Mesodermal cell (in vitro differentiated cells): ENCODE measurements at regions not wholly inside any gene's neighbourhood (a gene's known extent, or its start where the extent isn't known, plus 50 kb on each side); places are given as distances from the start of the nearest gene placed in this dataset.

Source experiments
- H3K27ac ChIP-seq: 2 replicates; pipeline ENCODE4 v1.7.0; 2013; ENCODE audit warnings: mild to moderate bottlenecking, low read depth, low read length, moderate library complexity; ENCODE audit not compliant: severe bottlenecking
- H3K36me3 ChIP-seq: 2 replicates; pipeline ENCODE4 v1.7.1; 2013; ENCODE audit warnings: mild to moderate bottlenecking, low read length, moderate library complexity; ENCODE audit not compliant: control insufficient read depth, insufficient read depth
- H3K4me1 ChIP-seq: one replicate; pipeline ENCODE4 v1.7.1; 2013; ENCODE audit warnings: mild to moderate bottlenecking, low read length; ENCODE audit not compliant: insufficient read depth, control insufficient read depth, poor library complexity, severe bottlenecking
- H3K4me3 ChIP-seq: 2 replicates; pipeline ENCODE4 v1.7.0; 2013; ENCODE audit warnings: low read length, control low read depth, mild to moderate bottlenecking; ENCODE audit not compliant: insufficient read depth, poor library complexity, severe bottlenecking; ENCODE audit errors: extremely low read depth
- H3K9me3 ChIP-seq: 2 replicates; pipeline ENCODE4 v1.7.1; 2013; ENCODE audit warnings: mild to moderate bottlenecking, low read length, moderate library complexity; ENCODE audit not compliant: control insufficient read depth
- WGBS, 2 experiments: methylation state at CpG; one replicate each; pipeline ENCODE4 v1.1.5; 2013; ENCODE audit warnings: missing lambda C conversion rate in 2 of 2; ENCODE audit not compliant: insufficient coverage in 2 of 2; 5-methylcytosine and 5-hydroxymethylcytosine counted together

DNA sequence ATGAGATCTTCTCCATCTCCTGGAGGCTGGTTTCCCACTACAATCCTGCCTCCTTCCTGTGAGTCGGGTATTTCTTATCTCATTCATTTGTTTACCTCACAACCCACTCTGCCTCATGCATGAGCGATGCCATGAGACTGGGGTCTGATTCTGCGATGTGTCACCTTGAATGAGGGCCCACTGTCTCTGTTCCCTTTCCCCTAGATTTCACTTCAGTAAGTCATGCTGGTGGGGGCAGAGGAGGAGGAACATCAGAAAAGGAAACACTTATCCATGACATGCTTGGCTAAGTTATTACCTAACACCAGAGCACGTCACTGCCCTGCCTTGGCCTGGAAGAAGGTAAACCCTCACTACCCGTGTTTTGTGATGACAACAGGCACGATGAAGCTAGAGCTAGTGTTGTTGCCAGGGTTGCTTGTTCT lies 337.4 kb upstream of the PRDM1 start:
- Histone ChIP-seq H3K4me3 (no peak overlapping the region), H3K36me3 (no peaks in the 10 kb centered on the region), H3K4me1 (peaks cover 23% of the 10 kb centered on the region), H3K9me3 (no peaks in the 10 kb centered on the region), H3K27ac (no peak overlapping the region)
- WGBS, 2 experiments: 40 to 75% methylated on average over 1 to 2 of the region's 6 CpGs

DNA sequence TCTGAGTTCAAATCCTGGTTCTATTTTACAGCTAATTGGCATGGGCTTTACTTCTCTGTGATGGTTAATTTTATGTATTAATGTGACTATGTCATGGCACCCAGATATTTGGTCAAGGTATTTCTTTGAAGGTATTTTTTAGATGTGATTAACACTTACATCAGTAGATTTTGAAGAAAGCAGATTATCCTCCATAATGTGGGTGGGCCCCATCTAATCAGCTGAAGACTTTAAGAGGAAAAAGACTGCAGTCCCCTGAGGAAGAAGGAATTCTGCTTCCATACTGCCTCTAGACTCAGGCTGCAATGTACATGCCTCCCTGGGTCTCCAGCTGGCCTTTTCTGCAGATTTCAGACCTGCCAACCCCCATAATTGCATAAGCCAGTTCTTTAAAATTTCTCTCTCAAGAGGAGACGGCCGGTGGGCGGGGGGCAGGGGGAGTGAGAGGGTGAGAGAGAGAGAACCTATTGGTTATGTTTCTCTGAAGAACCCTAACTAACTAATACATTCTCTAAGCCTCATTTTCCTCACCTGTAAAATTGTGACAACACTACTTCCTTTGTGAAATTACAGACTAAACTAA lies 338.2 kb upstream of the PRDM1 start:
- Histone ChIP-seq H3K4me3 (no peak overlapping the region), H3K36me3 (no peaks in the 10 kb centered on the region), H3K9me3 (no peaks in the 10 kb centered on the region), H3K4me1 (peaks cover 23% of the 10 kb centered on the region), H3K27ac (no peak overlapping the region)
- no CpG with 5 or more reads among the region's 3 CpGs for WGBS, 2 experiments

DNA sequence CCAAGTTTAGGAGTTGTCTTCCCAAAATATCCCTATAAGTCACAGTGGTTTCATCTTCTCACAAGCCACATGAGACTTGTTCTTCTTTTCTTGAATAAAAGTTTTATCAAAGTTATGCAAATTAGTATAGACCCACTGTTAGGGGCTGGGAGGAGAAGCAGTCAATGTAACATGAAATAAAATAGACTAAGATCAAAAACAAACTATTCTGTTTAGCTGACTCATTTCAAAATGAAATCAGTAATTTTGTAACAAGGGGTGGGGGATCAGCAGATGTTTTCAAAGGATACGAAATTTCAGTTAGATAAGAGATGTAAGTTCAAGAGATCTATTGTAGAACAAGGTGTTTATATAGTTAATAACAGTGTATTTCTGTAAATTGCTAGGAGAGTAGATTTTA lies 339.6 kb upstream of the PRDM1 start:
- WGBS, 2 experiments: 80 to 100% methylated on average over 1 of the region's 1 CpG
- H3K36me3 ChIP-seq: no peaks in the 10 kb centered on the region
- H3K4me1 ChIP-seq: peaks cover 23% of the 10 kb centered on the region
- H3K4me3 ChIP-seq: no peak overlapping the region
- H3K9me3 ChIP-seq: no peaks in the 10 kb centered on the region
- no peak overlapping the region for H3K27ac ChIP-seq

DNA sequence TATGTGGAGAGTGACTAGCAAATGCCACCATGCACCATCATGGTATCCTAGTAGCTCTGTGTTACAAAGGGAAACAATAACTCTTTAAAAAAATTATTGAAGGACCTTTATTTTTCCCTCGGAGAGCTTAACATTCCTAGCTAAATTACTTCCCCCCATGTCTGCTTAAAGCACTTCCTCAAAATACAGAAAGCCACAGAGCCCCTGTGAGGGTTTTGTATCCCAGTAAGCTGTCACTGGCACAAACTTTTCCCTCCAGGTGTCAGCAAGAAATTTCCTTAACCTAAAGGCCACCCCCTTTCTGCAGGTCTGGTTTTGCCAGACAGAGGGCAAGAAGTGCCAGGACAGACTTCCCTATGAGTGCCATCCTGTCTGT lies 340.0 kb upstream of the PRDM1 start:
- H3K9me3 ChIP-seq: no peaks in the 10 kb centered on the region
- WGBS, 2 experiments: 0 to 29% methylated on average over 1 of the region's 1 CpG
- no peak overlapping the region for H3K27ac ChIP-seq
- H3K4me3 ChIP-seq: no peak overlapping the region
- H3K36me3 ChIP-seq: no peaks in the 10 kb centered on the region
- H3K4me1 ChIP-seq: peaks cover 23% of the 10 kb centered on the region

DNA sequence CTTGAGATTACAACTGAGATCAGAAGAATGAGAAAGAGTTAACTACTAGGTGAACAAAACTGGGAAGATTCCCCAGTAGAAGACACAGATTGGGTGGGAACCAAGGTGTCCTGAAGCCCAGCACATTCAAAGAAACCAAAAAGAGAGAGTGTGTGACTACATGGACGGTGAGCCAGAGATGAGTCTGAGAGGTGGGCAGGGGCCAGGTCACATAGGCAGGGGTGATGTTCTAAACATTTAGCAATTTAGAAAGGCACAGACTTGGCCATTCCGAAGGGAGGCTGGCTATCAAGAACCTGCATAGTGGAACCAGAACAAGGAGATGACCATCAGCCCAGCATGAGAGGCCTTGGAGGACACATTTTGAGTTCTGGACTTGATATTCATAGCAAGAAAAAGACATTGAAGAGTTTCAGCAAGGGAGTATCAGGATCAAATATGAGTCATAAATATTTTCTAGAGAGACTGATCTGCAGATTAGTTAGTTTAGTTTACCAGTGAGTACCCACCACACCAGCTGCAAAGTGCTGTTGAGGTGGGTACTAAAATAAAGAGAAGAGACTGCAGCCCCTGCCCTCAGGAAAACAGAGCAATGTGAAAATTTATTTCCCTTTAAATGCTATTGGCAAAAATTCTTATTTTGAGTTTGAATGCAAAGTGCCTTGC lies 340.5 kb upstream of the PRDM1 start:
- Histone ChIP-seq H3K9me3 (no peaks in the 10 kb centered on the region), H3K27ac (no peak overlapping the region), H3K36me3 (no peaks in the 10 kb centered on the region), H3K4me1 (peaks cover 23% of the 10 kb centered on the region), H3K4me3 (no peak overlapping the region)
- 90 to 94% methylated on average over 2 of the region's 2 CpGs for WGBS, 2 experiments

DNA sequence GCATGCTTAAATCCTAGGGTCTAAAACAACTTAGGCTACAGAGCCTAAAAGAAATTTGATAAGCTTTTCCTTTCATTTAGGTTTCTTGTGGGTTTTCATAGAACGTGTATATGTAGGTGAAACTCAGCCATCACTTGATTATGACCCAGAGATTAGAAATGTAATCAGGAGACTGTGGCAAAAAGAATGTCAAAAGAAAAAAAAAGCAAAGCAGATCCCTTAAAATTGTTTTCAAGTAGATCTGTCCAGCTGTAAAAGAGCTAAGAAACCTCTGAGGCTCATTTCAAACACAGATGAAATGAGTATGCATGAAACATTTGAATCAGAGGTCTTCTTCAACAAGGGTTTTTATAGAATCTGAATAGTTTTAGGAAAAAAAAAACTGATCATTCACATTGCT lies 341.3 kb upstream of the PRDM1 start:
- 100% methylated on average over 1 of the region's 1 CpG; no CpG with 5 or more reads in 1 of the 2 experiments for WGBS, 2 experiments
- no peaks in the 10 kb centered on the region for H3K36me3 ChIP-seq
- no peak overlapping the region for H3K27ac ChIP-seq
- H3K4me3 ChIP-seq: no peak overlapping the region
- H3K4me1 ChIP-seq: peaks cover 26% of the 10 kb centered on the region
- H3K9me3 ChIP-seq: no peaks in the 10 kb centered on the region

DNA sequence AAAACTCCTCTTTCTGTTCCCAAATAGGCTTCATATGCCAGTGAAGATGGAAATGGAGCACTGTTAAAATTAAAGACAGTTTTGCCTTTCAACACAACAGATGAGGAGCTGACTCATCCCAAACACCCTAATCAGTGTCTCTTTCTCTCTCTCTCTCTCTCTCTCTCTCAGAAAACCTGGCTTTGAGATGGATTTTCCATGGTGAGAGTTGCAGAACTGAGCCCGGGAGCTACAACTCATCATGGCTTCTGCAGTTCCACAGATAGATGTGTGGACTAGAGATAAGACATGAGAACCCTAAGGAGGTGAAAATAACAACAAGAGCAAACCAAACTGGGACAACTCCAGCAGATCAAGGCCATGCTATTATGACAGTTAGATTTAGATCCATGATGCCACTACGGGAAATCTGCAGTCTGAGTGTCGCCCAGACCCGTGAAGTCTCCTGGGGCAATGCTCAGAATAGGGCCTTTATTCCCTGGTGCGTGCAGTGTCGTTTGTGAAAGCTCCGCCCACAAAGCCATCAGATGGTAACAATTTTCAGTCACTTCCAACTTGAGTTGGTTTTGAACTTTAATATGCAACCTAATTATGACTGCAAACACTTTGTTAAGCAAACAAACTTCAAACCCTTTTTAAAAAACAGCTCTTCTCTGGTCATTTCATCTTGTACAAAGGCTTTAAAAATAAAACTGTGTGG lies 338.2 kb upstream of the PREP start:
- Histone ChIP-seq H3K36me3 (no peaks in the 10 kb centered on the region), H3K4me3 (no peak overlapping the region), H3K4me1 (peaks cover 6% of the 10 kb centered on the region), H3K9me3 (no peaks in the 10 kb centered on the region), H3K27ac (no peak overlapping the region)
- 86 to 87% methylated on average over 6 to 7 of the region's 7 CpGs for WGBS, 2 experiments

DNA sequence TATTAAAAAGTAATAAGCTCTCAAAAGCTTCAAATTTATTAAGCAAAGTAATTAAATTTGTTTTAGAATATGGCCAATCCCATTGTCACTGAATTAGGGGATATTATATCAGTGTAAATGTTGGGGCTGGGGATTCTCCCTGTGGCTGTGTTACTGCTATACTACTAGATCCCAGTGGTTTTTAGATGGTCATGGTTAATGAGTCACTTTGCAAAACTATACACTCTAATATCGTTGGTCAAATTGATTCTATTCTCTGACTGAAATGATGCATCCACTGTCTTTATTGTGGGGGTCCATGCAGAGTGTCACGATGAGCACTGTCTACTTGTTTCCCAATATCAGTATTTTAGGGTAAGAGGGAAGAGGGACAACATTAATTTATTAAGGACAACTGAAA lies 336.9 kb upstream of the PREP start:
- WGBS, 2 experiments: no CpG with 5 or more reads among the region's 2 CpGs
- no peaks in the 10 kb centered on the region for H3K36me3 ChIP-seq
- no peak overlapping the region for H3K4me3 ChIP-seq
- H3K4me1 ChIP-seq: peaks cover 2% of the 10 kb centered on the region
- no peak overlapping the region for H3K27ac ChIP-seq
- H3K9me3 ChIP-seq: no peaks in the 10 kb centered on the region

DNA sequence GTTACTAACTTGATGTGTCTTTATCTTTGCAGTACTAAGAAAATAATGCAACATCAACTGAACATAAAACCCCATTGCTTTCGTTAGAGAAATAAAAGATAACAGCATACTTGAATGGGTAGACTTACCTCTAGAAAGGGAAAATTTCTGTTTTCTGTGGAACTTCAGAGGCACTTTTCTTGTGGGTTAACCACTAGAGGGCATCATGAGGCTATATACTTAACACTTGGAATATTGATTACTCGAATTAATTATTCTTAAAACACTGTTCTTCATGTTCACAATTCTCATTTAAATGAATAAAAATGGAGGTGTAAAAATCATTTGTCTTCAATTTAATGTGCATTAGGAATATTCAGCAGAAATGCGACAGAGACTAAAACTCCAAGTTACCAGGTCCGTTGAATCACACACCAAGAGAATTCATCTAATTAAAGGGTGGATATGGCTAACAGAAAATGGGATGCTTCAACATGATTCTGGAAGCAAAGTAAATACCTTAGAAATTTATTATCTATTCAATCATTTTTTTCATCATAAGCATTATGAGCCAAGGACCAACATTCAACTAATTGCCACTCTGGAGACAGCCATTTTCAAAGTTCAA lies 330.8 kb upstream of the PREP start:
- Histone ChIP-seq H3K4me1 (no peaks in the 10 kb centered on the region), H3K9me3 (peaks cover 2% of the 10 kb centered on the region), H3K4me3 (no peak overlapping the region), H3K36me3 (no peaks in the 10 kb centered on the region), H3K27ac (no peak overlapping the region)
- WGBS, 2 experiments: 90% methylated on average over 2 of the region's 4 CpGs; no CpG with 5 or more reads in 1 of the 2 experiments

DNA sequence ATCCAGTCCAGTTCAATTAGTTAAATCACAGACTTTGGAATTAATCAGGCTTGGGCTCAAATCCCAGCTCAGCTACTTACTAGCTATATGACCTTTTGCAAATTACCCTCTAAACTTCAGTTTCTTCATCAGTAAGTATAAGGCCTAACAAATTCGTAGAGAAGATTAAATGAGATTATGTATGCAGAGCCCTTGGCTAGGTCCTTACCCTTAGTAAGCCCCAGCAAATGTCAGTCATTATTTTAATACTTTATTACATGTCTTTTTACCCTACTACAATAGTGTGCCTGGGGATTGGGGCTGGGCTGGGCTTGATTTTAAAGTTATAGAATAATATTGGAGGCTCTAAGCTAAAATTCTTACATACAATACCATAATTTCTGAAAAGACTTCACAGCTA lies 326.1 kb upstream of the PREP start:
- Histone ChIP-seq H3K4me1 (no peaks in the 10 kb centered on the region), H3K9me3 (peaks cover 1% of the 10 kb centered on the region), H3K36me3 (no peaks in the 10 kb centered on the region), H3K4me3 (no peak overlapping the region), H3K27ac (no peak overlapping the region)
- no CpG with 5 or more reads among the region's 1 CpG for WGBS, 2 experiments
